Fibroblast of villous mesenchyme (primary cell): ENCODE measurements at regions not wholly inside any gene's neighbourhood (a gene's known extent, or its start where the extent isn't known, plus 50 kb on each side); places are given as distances from the start of the nearest gene placed in this dataset.
"Not testable (repeated sequence)": the region's sequence is repeated elsewhere in the genome, so short reads cannot be mapped to it uniquely, and the experiment has no call there.

Source experiments
- DNase-seq: peaks from one replicate; pipeline ENCODE4 v3.0.0-alpha.2; 2010; ENCODE audit warnings: low read depth
- H3K4me3 ChIP-seq: 2 replicates; pipeline ENCODE4 v1.5.1; 2011; ENCODE audit warnings: low read depth, mild to moderate bottlenecking, low read length
- CTCF ChIP-seq: IDR thresholded peaks from 2 replicates; pipeline ENCODE4 v1.5.1; 2012; ENCODE audit warnings: low read depth, mild to moderate bottlenecking, low read length; ENCODE audit not compliant: insufficient read depth

GRCh38 chr20:10119336-10119735 is 84.5 kb downstream of the ANKEF1 start:
- no peak for TF ChIP-seq CTCF
- no peak overlapping the region for H3K4me3 ChIP-seq
- peak; percentile 16 for DNase-seq

DNA sequence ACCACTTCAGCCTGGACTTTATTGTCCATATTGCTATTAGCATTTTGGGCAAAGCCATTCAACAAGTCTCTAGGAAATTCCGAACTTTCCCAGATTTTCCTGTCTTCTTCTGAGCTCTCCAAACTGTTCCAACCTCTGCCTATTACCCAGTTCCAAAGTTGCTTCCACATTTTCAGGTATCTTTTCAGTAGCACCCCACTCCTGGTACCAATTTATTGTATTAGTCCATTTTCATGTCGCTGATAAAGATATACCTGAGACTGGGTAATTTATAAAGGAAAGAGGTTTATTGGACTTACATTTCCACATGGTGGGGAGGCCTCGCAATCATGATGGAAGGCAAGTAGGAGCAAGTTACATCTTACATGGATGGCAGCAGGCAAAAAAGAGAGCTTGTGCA is 90.1 kb downstream of the ANKEF1 start:
- DNase-seq, result not testable (repeated sequence)

GRCh38 chr20:10125757-10126156 is 91.0 kb downstream of the ANKEF1 start:
- DNase-seq, result peak; percentile 38
- no peak for TF ChIP-seq CTCF
- no peak overlapping the region for H3K4me3 ChIP-seq

More for the DNA sequence above, 90.1 kb downstream of the ANKEF1 start:
- H3K4me3 ChIP-seq, result not testable (repeated sequence)

DNA sequence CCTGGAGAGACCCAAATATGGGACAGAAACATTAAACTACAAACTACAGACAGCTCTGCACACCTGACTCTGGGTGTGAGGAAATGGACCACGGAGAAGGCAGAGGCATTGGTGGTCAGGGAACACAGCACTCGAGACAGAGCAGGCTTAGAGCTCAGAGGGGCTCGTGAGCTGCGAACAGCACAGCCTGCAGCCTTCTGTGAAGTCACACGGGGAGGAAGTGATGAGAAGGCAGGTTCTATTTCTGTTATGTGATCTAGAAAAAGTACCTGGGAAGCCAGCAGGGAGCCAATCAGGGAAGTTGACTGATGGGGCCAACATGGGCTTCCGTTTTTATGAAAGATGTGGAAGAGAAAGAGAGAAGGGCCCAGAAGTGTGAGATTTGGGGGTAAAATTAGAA is 88.9 kb upstream of the SNAP25 start:
- DNase-seq, result no peak
- no peak for TF ChIP-seq CTCF

GRCh38 chr20:10131732-10132345 is 86.8 kb upstream of the SNAP25 start:
- H3K4me3 ChIP-seq, result no peak overlapping the region
- peak; percentile 67 for DNase-seq
- no peak for TF ChIP-seq CTCF

More for the DNA sequence above, 88.9 kb upstream of the SNAP25 start:
- no peak overlapping the region for H3K4me3 ChIP-seq

DNA sequence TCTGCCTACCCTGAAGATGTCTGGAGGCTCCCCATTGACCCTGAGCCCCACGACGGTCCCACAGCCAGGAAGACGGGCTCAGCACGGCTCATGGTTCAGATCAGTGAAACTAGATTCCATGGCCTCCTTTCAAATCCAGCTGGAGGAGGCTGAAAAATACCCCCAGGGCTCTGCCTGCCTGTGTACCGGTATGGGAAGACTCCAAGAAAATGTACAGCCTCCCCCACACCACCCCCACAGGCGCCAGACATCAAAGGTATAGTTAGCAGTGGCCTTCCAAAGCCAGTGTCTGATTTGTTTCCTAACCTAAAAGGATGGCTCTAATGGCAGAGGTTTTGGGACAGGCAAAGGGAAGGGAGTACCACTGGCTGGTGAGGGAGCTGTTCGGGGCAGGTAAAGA is 86.2 kb upstream of the SNAP25 start:
- no peak overlapping the region for H3K4me3 ChIP-seq
- DNase-seq, result no peak
- no peak for TF ChIP-seq CTCF

- no peak for DNase-seq
- H3K4me3 ChIP-seq, result no peak overlapping the region
- TF ChIP-seq CTCF, result no peak
Observed at GRCh38 chr20:10133532-10133931, 85.1 kb upstream of the SNAP25 start.
